MCF 10A (cell line): ENCODE measurements at regions not wholly inside any gene's neighbourhood (a gene's known extent, or its start where the extent isn't known, plus 50 kb on each side); places are given as distances from the start of the nearest gene placed in this dataset.
A peak's percentile ranks its signal among the peaks of the same experiment; 100 is the strongest.

Experiments used
- BruUV-seq: library from RNA; stranded (reverse); fragments of 400-500 nt; replicated peaks from 2 replicates; lab custom pipeline; 2021; lab: Mats Ljungman, UMichigan
- CTCF ChIA-PET: fragments of 300-600 bp; sonication (Branson Sonifier 250); formaldehyde crosslinking; extraction: SDS; loops from one replicate; lab custom pipeline; 2021; ENCODE audit warnings: antibody characterized with exemption, inconsistent platforms; lab: Yijun Ruan, JAX
- POLR2A ChIA-PET: fragments of 300-600, 350-650 bp; sonication (Branson Sonifier 250); formaldehyde crosslinking; extraction: SDS; loops from one replicate; lab custom pipeline; 2020; ENCODE audit warnings: antibody characterized with exemption, inconsistent platforms; lab: Yijun Ruan, JAX
- DNase-seq: peaks from one replicate; pipeline ENCODE4 v3.0.0-alpha.2; 2018; ENCODE audit not compliant: unreplicated experiment
- H3K27ac Mint-ChIP-seq: one replicate; pipeline ENCODE4 v1.8.0; 2022; ENCODE audit warnings: mild to moderate bottlenecking, low read depth, mixed read lengths; ENCODE audit not compliant: unreplicated experiment
- H3K27me3 Mint-ChIP-seq: one replicate; pipeline ENCODE4 v1.8.0; 2022; ENCODE audit warnings: mixed read lengths; ENCODE audit not compliant: insufficient read depth, unreplicated experiment
- H3K36me3 Mint-ChIP-seq: one replicate; pipeline ENCODE4 v1.8.0; 2022; ENCODE audit warnings: mild to moderate bottlenecking, moderate library complexity, mixed read lengths; ENCODE audit not compliant: insufficient read depth, unreplicated experiment
- H3K4me1 Mint-ChIP-seq: one replicate; pipeline ENCODE4 v1.8.0; 2022; ENCODE audit warnings: mixed read lengths; ENCODE audit not compliant: insufficient read depth, unreplicated experiment
- H3K4me3 Mint-ChIP-seq: one replicate; pipeline ENCODE4 v1.8.0; 2022; ENCODE audit warnings: mild to moderate bottlenecking, moderate library complexity, mixed read lengths; ENCODE audit not compliant: unreplicated experiment
- H3K9me3 Mint-ChIP-seq: one replicate; pipeline ENCODE4 v1.8.0; 2022; ENCODE audit warnings: mixed read lengths; ENCODE audit not compliant: unreplicated experiment
- intact Hi-C: fragments of 100-400 bp; cut with micrococcal nuclease; formaldehyde crosslinking; loops from 2 replicates; pipeline ENCODE4 v1.14.1; 2022
- TF ChIP-seq, protein P1 (sequence below): fragments of 200-600 bp; IDR thresholded peaks from one replicate; pipeline ENCODE4 v1.8.0; 2022; ENCODE audit warnings: antibody characterized with exemption, mild to moderate bottlenecking; ENCODE audit not compliant: unreplicated experiment

DNA sequence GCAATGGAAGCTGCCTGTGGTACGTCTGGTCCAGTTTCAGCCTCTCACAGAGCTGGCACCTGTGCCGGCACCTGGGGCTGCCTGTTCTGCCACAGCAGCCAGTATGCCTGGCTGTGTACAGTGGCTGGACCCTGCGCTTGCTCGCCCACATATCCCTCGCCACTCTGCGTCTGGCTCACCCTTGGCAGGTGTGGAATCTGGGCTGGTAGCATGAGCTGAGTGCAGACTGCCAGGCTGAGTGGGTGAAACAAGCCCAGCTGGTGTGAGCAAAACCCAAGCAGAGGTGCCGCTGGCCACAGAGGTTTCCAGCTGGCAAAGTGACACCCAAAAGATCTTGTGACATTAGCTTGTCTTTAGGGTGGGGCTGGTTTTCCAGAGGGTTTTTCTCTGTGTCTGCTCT lies 80.7 kb downstream of the ING1 start:
- Mint-ChIP-seq H3K4me1 (no peaks in the 10 kb centered on the region), H3K36me3 (no peaks in the 10 kb centered on the region), H3K27me3 (peaks cover 17% of the 10 kb centered on the region), H3K4me3 (no peak overlapping the region), H3K9me3 (no peaks in the 10 kb centered on the region), H3K27ac (no peak overlapping the region)
- intact Hi-C loops = no loop called here
- TF ChIP-seq, protein P1, sequence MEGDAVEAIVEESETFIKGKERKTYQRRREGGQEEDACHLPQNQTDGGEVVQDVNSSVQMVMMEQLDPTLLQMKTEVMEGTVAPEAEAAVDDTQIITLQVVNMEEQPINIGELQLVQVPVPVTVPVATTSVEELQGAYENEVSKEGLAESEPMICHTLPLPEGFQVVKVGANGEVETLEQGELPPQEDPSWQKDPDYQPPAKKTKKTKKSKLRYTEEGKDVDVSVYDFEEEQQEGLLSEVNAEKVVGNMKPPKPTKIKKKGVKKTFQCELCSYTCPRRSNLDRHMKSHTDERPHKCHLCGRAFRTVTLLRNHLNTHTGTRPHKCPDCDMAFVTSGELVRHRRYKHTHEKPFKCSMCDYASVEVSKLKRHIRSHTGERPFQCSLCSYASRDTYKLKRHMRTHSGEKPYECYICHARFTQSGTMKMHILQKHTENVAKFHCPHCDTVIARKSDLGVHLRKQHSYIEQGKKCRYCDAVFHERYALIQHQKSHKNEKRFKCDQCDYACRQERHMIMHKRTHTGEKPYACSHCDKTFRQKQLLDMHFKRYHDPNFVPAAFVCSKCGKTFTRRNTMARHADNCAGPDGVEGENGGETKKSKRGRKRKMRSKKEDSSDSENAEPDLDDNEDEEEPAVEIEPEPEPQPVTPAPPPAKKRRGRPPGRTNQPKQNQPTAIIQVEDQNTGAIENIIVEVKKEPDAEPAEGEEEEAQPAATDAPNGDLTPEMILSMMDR = no peak
- BruUV-seq = no TSS peak
- no peak for DNase-seq
- POLR2A ChIA-PET = no interaction called here
- CTCF ChIA-PET = interaction anchor here (0.6 to 1.0 kb wide), 2 partner anchors 29 to 201 kb away, joined by 3 read pairs; no protein-coding TSS in a partner anchor

DNA sequence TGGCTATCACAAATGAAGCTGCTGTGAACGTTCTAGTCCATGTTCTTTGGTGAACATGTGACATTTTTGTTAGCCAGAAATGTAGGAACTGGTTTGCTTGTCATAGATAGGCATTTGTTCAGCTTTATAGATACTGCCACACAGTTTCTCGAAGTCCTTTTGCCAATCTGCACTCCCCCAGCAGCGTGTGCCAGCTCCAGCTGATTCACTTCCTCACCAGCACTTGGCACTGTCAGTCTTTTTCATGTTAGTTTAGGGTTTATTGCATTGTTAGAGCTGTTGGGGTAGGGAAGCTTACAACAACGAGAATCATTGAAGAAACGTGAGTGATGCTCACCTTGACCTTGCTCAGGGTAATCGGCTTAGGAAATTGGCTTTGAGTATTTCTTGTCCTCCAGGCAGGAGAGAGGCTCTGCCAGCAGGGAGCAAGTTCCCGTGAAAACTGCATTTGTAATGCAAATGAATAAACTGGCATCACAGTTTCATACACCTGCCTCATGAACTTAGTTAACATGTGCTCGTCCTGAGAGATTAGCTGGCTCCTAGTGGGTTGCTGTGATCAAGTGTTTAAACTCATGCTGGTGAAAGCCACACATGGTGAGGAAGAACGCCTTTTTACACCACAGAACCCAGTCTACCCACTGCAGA lies 83.9 kb downstream of the ING1 start:
- Mint-ChIP-seq H3K4me1 (no peaks in the 10 kb centered on the region), H3K9me3 (no peaks in the 10 kb centered on the region), H3K4me3 (no peak overlapping the region), H3K36me3 (no peaks in the 10 kb centered on the region), H3K27ac (no peak overlapping the region), H3K27me3 (peaks cover 49% of the 10 kb centered on the region)
- BruUV-seq = no TSS peak
- CTCF ChIA-PET = no interaction called here
- TF ChIP-seq, protein P1 = no peak
- DNase-seq = peak; percentile 42
- POLR2A ChIA-PET = interaction anchor here (0.7 to 0.9 kb wide), 2 partner anchors 8 to 106 kb away, joined by 3 to 4 read pairs; no protein-coding TSS in a partner anchor
- intact Hi-C loops = no loop called here

DNA sequence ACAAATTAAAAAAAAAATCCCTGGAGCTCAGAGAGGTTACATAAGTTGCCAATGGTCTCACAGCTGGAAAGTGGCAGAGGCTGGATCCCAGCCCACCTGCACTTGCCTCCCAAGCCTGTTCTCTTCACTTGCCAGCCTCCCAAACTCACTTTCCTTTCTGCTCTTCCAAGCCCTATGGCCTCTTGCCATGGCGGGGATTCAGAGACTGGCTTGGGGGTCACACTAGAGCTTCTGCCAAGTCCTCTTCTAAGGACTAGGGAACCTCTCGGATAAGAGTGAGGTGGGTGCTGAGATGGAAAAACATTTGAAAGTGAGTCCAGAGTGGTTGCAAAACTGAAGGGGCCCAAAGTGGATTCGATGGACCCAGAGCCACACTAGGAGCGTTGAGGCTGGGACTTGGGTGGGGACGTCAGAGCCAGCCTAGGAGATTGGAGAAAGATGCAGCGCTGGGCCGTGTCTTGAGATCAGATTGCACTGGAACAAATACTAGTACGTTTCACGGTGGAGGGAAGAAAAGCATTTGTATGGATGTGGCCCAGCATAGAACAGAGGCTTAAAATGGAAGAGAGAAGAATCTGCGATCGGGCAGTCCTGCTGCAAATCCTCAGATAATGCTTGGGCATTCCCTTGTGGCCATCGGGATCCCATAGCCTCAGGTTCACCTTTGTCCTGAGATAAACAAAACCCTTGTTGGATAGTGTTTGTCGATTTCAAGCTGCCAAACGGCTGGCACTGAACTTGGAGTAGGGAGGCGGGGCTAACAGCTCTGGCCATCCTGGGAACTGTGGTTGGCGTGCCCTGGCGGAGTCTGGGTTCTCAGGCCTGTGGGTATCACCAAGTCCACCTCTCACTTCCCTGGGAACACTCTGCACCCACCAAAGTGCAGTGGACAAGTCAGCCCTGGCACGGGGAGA lies 84.8 kb downstream of the ING1 start:
- TF ChIP-seq, protein P1 = no peak
- Mint-ChIP-seq H3K4me3 (no peak overlapping the region), H3K9me3 (no peaks in the 10 kb centered on the region), H3K27ac (no peak overlapping the region), H3K4me1 (no peaks in the 10 kb centered on the region), H3K27me3 (peaks cover 50% of the 10 kb centered on the region), H3K36me3 (no peaks in the 10 kb centered on the region)
- no TSS peak for BruUV-seq
- no peak for DNase-seq
- ChIA-PET POLR2A (interaction anchor here (0.9 kb wide), 1 partner anchor 9 kb away, joined by 4 read pairs; no protein-coding TSS in a partner anchor), CTCF (no interaction called here)
- intact Hi-C loops = no loop called here
